Neural cell (in vitro differentiated cells): ENCODE measurements at regions not wholly inside any gene's neighbourhood (a gene's known extent, or its start where the extent isn't known, plus 50 kb on each side); places are given as distances from the start of the nearest gene placed in this dataset.

Experiments used
- H2AFZ ChIP-seq: fragments of 200-600, 300-800 bp; sonication (generic), shearing (Covaris generic); 2 replicates; pipeline ENCODE4 v1.6.0; 2014; ENCODE audit warnings: low read depth, mild to moderate bottlenecking, antibody characterized with exemption, low read length, moderate library complexity
- H3F3A ChIP-seq: fragments of 200-600 bp; shearing (Covaris generic); 2 replicates; pipeline ENCODE4 v1.6.1; 2016; ENCODE audit warnings: mild to moderate bottlenecking, moderate library complexity, mixed read lengths, antibody characterized with exemption, low read length; ENCODE audit not compliant: insufficient read depth, poor library complexity, severe bottlenecking
- H3K27ac ChIP-seq: fragments of 200-600, 300-800 bp; sonication (generic), shearing (Covaris generic); 2 replicates; pipeline ENCODE4 v1.5.1; 2014; ENCODE audit warnings: mild to moderate bottlenecking, low read length, moderate library complexity
- H3K27me3 ChIP-seq: fragments of 300-800, 200-600 bp; sonication (generic), shearing (Covaris generic); 2 replicates; pipeline ENCODE4 v1.6.0; 2014; ENCODE audit warnings: mild to moderate bottlenecking, low read depth, low read length, moderate library complexity; ENCODE audit not compliant: insufficient read depth
- H3K36me3 ChIP-seq: fragments of 300-800, 200-600 bp; sonication (generic), shearing (Covaris generic); 2 replicates; pipeline ENCODE4 v1.5.1; 2014; ENCODE audit warnings: mild to moderate bottlenecking, antibody characterized with exemption, low read length, moderate library complexity; ENCODE audit not compliant: insufficient read depth
- H3K4me2 ChIP-seq: fragments of 300-800, 200-600 bp; sonication (generic), shearing (Covaris generic); 2 replicates; pipeline ENCODE4 v1.6.0; 2014; ENCODE audit warnings: mild to moderate bottlenecking, low read length
- H3K4me3 ChIP-seq: fragments of 300-800, 200-600 bp; sonication (generic), shearing (Covaris generic); 2 replicates; pipeline ENCODE4 v1.5.1; 2014; ENCODE audit warnings: mild to moderate bottlenecking, low read length, moderate library complexity
- H3K79me2 ChIP-seq: fragments of 200-600 bp; shearing (Covaris generic); replicated peaks from 2 replicates; pipeline ENCODE4 v1.6.0; 2014; ENCODE audit warnings: mild to moderate bottlenecking, low read length, moderate library complexity; ENCODE audit not compliant: insufficient read depth
- H3K9ac ChIP-seq: fragments of 300-800, 200-600 bp; sonication (generic), shearing (Covaris generic); 2 replicates; pipeline ENCODE4 v1.6.1; 2016; ENCODE audit warnings: mild to moderate bottlenecking, low read length, mixed read lengths
- H3K9me2 ChIP-seq: fragments of 200-600 bp; shearing (Covaris generic); 2 replicates; pipeline ENCODE4 v1.6.1; 2016; ENCODE audit warnings: mild to moderate bottlenecking, low read length, mixed read lengths; ENCODE audit not compliant: insufficient read depth
- H3K9me3 ChIP-seq: fragments of 200-600, 300-800 bp; sonication (generic), shearing (Covaris generic); 2 replicates; pipeline ENCODE4 v1.6.1; 2016; ENCODE audit warnings: mild to moderate bottlenecking, mixed run types, low read length, moderate library complexity, mixed read lengths
- H4K20me1 ChIP-seq: fragments of 200-600 bp; shearing (Covaris generic); 2 replicates; pipeline ENCODE4 v1.6.1; 2016; ENCODE audit warnings: mild to moderate bottlenecking, mixed run types; ENCODE audit not compliant: insufficient read depth
- CTCF ChIP-seq: fragments of 450-650 bp; IDR thresholded peaks from 2 replicates; pipeline ENCODE4 v1.5.1; 2014; ENCODE audit warnings: antibody characterized with exemption, mild to moderate bottlenecking, moderate library complexity; ENCODE audit not compliant: poor library complexity, severe bottlenecking
- EP300 ChIP-seq: fragments of 450-650 bp; conservative IDR thresholded peaks from 2 replicates; pipeline ENCODE4 v1.6.1; 2014; ENCODE audit warnings: antibody characterized with exemption, mild to moderate bottlenecking, moderate library complexity; ENCODE audit not compliant: poor library complexity, severe bottlenecking
- EZH2 ChIP-seq: fragments of 200-600, 300-800 bp; shearing (Covaris generic), sonication (generic); IDR thresholded peaks from 2 replicates; pipeline ENCODE4 v1.6.1; 2014; ENCODE audit warnings: antibody characterized with exemption, low read length, borderline replicate concordance, mild to moderate bottlenecking; ENCODE audit not compliant: insufficient read depth, poor library complexity, severe bottlenecking
- MXI1 ChIP-seq: fragments of 450-650 bp; conservative IDR thresholded peaks from 2 replicates; pipeline ENCODE4 v1.6.1; 2014; ENCODE audit warnings: antibody characterized with exemption, mild to moderate bottlenecking; ENCODE audit not compliant: poor library complexity, severe bottlenecking
- POLR2AphosphoS5 ChIP-seq: IDR thresholded peaks from 2 replicates; pipeline ENCODE4 v1.6.1; 2012
- RAD21 ChIP-seq: fragments of 450-650 bp; conservative IDR thresholded peaks from 2 replicates; pipeline ENCODE4 v1.6.1; 2014; ENCODE audit warnings: antibody characterized with exemption, mild to moderate bottlenecking, moderate library complexity
- REST ChIP-seq: IDR thresholded peaks from 2 replicates; pipeline ENCODE4 v1.6.1; 2012; ENCODE audit warnings: borderline replicate concordance
- SMC3 ChIP-seq: fragments of 450-650 bp; conservative IDR thresholded peaks from 2 replicates; pipeline ENCODE4 v1.6.1; 2014; ENCODE audit warnings: antibody characterized with exemption, mild to moderate bottlenecking, moderate library complexity; ENCODE audit not compliant: poor library complexity
- TAF1 ChIP-seq: IDR thresholded peaks from 2 replicates; pipeline ENCODE4 v1.6.1; 2012; ENCODE audit warnings: low read depth

- no peak overlapping the region for H2AFZ ChIP-seq
- H3K4me2 ChIP-seq: no peak overlapping the region
- no peaks in the 10 kb centered on the region for H4K20me1 ChIP-seq
These were observed 117.8 kb downstream of the IRS2 start for GRCh38 chr13:109668433-109669233.

More at GRCh38 chr13:109668433-109669233, 117.8 kb downstream of the IRS2 start:
- no peak overlapping the region for H3K27ac ChIP-seq
- H3K9me3 ChIP-seq: no peaks in the 10 kb centered on the region
- no peaks in the 10 kb centered on the region for H3K9me2 ChIP-seq
- H3K4me3 ChIP-seq: no peak overlapping the region
- H3K27me3 ChIP-seq: no peaks in the 10 kb centered on the region
- no peaks in the 10 kb centered on the region for H3K79me2 ChIP-seq
- no peaks in the 10 kb centered on the region for H3K36me3 ChIP-seq
- H3F3A ChIP-seq: no peaks in the 10 kb centered on the region
- H3K9ac ChIP-seq: no peak overlapping the region
- TF ChIP-seq MXI1 (no peak), POLR2AphosphoS5 (no peak), SMC3 (no peak), REST (no peak), RAD21 (no peak), TAF1 (no peak), EZH2 (no peak), EP300 (no peak), CTCF (no peak)
